ENCODE measurements at regions not wholly inside any gene's neighbourhood (a gene's known extent, or its start where the extent isn't known, plus 50 kb on each side); places are given as distances from the start of the nearest gene placed in this dataset.

DNA sequence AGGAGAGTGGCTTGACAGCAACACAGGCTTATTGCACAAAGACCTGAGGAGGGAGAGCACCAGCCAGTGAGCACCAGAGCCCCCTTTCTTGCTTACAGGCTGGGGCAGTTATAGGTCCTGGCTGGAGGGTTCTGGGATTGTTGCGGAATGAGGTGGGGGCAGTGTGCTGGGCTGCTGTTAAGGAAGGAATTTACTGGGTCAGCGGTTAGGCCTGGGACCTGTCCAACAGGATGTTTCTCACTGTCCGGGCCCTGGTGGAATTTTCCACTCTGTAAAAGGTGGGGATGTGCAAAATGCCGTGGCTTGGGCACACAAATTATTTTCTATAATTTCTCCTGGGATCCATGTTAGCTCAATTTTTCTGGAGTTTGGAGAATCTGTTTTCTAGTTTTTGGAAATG is 757.3 kb downstream of the TYW1 start (continued):
- TF ChIP-seq ZNF274 (IDR thresholded peaks at IDR 0.05; ENCODE audit: borderline replicate concordance, extremely low read depth, low read length) (no peak), PHF8 (conservative IDR thresholded peaks at IDR 0.05; ENCODE audit: low read depth, low read length) (no peak), SP2 (IDR thresholded peaks at IDR 0.05; ENCODE audit: low read length) (no peak), JUND (IDR thresholded peaks at IDR 0.05; ENCODE audit: low read length) (no peak)

Measured in H1 (cell line).